HG02678 (cell line): ENCODE measurements at regions not wholly inside any gene's neighbourhood (a gene's known extent, or its start where the extent isn't known, plus 50 kb on each side); places are given as distances from the start of the nearest gene placed in this dataset.
"Not testable (repeated sequence)": the region's sequence is repeated elsewhere in the genome, so short reads cannot be mapped to it uniquely, and the experiment has no call there.

Experiments used
- ATAC-seq: cut with Tn5 transposase; IDR thresholded peaks from one replicate; pipeline ENCODE4 v1.9.1; 2021; ENCODE audit warnings: mild to moderate bottlenecking, moderate library complexity; ENCODE audit not compliant: unreplicated experiment

DNA sequence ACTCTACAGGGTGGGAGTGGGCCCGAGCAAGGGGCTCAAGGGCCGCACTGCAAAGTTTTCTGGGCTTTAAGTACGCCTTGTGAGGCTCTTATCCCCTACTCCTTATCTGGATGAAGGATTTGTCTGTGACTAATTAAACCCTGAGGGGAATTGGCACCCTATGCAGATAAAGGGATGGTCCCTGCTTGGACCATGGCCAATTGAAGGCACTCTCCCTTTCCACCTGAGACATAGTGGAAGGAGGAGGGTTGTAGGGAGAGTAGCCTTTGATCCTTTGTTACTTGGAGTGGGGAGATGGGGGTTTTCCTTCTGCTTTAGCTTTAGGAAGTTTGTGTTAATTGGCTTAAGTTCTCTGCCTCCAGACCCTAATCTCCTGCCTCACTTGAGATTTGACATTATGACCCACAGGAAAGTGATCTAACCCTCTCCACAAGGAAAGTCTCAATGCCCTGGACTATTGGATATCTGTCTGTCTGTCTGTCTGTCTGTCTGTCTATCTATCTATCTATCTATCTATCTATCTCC lies 1158.8 kb upstream of the SORCS1 start:
- ATAC-seq: no peak

DNA sequence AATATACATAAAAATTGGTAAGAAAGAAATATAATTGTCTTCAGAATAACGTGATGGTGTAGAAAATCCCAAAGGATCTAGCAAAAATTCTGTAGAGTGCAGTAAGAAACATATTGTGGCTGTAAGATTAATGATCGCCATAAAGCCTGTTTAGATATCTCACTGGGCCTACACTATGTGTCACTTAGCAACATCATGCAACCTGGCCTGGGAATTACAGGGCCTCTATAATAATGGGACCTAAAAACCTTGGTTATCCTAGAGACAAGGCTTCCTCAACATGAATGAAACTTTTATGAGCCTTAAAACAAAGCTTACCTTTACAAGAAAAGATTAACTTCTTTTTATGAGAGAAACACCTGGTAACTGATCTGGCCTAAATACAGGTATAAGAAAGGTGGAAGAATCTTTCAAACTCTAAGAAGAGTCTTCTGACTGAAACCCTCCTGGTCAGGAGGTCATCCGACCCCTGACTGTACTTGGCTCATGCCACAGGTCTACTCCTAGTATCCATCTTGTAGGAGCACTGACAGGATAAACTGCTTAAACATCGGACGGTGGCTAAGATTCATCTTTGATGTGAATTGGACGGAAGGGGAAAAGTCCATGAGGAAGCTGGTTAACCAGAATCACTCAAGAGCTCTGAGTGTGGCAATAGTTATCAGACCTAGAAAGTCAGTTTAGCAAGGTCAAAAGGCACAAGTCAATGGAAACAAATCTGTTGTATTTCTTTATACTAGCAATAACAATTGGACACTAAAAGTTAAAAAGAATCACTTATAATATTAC lies 1155.1 kb upstream of the SORCS1 start:
- ATAC-seq: no peak

GRCh38 chr10:108315636-108316035 lies 1151.1 kb upstream of the SORCS1 start:
- ATAC-seq: not testable (repeated sequence)

DNA sequence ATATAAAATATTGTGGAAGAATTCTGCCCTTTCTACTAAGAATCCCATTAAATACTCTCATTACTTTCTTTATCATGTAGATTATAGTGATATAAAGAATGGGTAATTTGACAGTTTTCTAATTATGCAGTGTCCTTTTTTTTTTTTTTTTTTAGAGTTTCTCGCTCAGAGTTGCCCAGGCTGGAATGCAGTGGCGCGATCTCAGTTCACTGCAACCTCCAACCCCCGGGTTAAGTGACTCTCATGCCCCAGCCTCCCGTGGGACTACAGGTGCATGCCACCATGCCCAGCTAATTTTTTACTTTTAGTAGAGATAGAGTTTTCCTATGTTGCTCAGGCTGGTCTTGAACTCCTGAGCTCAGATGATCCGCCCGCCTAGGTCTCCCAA lies 1143.4 kb upstream of the SORCS1 start:
- no peak for ATAC-seq

GRCh38 chr10:108307250-108307924 lies 1142.9 kb upstream of the SORCS1 start:
- no peak for ATAC-seq

DNA sequence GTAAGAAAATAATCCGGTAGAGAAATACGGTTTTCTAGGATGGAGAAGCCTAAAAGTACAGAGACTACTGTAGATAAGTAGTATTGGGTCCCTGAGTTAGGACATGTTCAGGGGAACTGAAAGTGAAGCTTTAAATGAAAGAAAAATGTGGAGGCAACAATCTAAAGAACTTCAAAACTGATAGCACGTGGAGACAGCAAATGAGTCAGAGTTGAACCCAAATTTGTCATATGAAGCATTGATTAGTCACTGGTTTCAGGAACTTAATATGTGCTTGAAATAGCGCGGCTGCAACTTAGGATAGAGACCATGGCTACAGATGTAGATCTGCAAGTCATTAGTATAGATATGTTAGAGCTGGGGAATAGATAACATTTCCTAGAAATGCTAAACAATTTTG lies 1138.6 kb upstream of the SORCS1 start:
- no peak for ATAC-seq

- no peak for ATAC-seq
Observed at GRCh38 chr10:108301002-108301401, 1136.5 kb upstream of the SORCS1 start.

GRCh38 chr10:108290823-108291222 lies 1126.3 kb upstream of the SORCS1 start:
- no peak for ATAC-seq

DNA sequence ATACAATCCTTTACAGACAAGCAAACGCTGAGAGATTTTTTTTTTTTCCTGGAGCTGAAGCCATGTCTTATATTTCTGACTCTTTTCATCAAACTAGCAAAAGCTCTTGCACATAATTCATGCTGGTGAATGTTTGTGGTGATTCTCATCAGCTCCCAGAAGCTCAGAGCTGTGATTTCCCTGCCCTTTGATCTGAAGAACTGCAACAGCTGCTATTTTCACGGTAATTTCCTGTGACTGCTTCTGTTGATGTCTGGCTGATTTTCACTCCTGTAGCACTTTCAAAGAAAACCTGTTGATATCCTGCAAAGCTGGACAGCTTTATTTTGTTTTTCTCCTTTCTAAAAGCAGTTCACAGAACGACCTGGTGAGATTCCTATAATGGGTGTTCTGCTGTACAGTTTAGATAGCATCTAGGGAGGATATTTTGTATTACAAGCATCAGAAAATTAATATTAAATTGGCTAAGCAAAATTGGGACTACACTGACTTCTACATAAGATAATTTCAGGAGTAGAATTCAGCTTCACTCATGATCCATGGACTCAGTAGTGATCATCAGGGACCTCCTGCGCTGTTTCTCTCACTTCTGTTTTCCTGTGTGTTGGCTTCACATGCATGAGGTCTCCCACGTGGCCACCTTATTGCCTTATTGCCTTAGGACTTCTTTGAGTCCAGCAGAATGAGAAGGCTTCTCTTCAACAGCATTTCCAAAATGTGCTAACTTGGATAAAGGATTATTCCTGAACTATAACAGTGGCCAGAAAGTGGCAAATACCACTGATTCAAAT lies 1111.6 kb upstream of the SORCS1 start:
- no peak for ATAC-seq

DNA sequence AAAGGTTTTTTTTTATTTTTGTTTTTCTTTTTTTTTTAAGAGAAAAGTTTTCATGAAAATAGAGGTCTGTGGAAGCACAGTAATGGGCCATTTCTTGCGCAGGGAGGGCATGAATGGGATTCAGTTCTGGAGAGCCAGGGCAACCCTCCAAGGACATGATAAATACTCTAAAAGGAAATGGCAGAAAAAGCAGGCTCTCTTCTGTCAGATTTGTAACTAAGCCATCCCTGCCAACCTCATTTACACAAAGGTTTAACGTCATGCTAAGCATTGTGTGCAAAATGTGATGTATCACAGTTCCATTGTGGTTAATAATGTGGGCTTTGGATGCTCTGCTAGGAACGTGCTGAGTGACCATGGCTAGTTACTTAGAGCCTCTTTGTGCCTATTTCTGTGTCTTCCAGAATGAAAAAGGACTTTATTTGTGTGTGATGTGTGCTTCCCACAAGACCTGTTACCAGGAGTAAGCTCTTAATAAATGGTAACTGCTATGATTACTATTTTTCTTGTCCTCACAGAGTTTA lies 1095.9 kb upstream of the SORCS1 start:
- ATAC-seq: no peak

DNA sequence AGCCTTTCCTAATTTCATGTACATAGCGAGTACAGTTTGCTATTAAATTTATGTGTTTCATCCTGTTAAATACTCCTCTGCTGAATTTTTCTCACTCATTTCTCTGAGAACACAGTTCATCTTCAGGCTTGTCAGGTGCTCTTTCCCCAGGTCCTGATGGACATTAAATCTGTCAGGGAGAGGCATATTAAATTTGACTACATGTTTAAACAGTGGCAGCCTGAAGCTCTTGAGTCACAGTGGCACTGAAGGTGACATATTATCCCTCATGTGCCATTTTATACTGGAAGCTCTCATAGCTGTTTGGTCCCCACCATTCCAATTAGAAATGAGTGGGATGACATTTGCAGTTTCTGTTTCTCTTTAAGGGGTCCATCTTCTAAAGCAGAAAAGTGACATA lies 1089.6 kb upstream of the SORCS1 start:
- no peak for ATAC-seq

GRCh38 chr10:108252771-108253170 lies 1088.3 kb upstream of the SORCS1 start:
- ATAC-seq: no peak

DNA sequence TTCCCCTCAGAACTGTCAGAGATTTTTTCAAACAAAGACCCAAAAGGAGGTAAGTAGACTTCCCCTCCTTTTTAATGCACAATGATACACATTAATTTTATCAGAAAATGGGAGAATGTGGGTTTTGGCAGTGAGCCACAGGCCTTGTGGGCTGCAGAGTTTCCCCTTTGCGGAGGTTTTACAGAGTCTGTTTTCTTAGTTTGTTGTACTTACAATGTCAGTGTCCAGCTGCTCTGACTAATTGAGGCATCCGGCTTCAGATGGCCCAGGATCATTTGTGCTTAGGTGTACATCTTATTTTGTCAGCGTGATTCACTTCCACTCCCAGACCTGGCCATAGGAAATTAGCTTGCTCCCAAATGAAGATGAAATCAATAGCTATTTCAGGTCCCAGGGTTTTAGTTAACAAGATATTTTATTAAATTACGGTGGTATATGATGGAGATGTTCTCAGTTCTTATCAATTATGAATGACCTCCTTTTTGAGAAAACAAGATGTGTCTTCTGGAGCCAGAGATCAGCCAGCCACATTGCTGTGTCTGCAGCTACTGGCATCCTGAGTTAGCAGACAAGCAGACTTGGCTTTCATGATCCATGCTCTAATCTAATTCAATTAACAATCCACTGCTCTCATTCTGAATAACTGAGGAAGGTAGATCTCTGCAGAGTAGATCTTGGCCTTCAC lies 1086.6 kb upstream of the SORCS1 start:
- ATAC-seq: no peak

GRCh38 chr10:108249940-108250339 lies 1085.4 kb upstream of the SORCS1 start:
- no peak for ATAC-seq

- no peak for ATAC-seq
Observed at GRCh38 chr10:108244443-108245228, 1080.1 kb upstream of the SORCS1 start.

DNA sequence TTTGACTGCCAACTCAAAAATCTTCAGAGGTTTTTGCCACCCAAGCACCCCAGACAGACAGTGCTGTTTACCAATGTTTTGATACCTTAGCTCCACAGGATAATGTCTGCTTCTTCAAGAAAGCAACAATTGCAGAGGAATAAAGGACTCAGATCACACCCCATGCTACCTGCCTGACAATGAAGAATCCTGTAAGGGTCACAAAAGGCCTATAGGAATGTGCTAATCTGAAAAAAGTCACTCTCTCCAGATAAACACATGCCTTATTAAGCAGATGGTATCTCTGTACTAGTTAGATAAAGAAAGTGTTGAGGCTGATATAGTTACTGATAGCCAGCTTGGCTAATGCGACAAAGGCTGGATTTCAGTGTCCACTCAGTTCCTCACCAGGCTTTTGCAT lies 1076.7 kb upstream of the SORCS1 start:
- no peak for ATAC-seq

DNA sequence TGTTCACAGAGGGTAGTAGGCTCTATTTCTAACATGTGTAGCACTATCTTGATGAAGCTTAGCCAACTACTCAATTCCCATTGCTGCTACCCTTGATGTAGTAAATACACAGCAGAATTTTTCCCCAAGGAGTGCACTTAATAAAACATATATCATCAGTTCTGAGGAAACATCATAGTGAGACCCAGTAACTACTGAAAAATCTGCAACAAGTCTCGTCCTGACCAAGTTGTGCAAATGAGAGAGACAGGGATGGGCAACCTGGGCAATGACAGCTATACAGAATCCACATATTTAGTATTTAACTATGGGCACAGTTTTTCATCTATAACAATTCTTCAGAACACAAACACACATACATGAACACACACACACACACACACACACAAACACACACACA lies 1073.8 kb upstream of the SORCS1 start:
- no peak for ATAC-seq

- no peak for ATAC-seq
Observed at GRCh38 chr10:108230478-108231170, 1066.1 kb upstream of the SORCS1 start.

DNA sequence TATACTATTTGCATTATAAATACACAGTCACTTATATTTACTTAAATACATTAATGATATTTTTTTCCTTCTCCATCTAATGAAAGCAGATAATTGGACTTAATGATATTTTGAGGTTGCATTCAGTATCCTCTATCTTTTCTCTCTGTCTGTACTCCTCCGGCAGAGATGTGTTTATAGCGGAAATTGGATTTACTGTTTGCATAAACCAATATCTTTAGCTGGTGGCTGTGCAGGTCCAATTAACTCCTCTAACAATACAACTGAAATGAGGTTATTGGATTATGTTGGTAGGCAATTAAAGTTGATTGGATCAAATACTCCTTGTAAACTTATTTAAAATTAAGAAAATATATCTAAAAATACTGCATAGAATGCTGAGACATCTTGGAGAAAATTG lies 1044.2 kb upstream of the SORCS1 start:
- no peak for ATAC-seq
